Naive thymus-derived CD4-positive, alpha-beta T cell (primary cell): ENCODE measurements at regions not wholly inside any gene's neighbourhood (a gene's known extent, or its start where the extent isn't known, plus 50 kb on each side); places are given as distances from the start of the nearest gene placed in this dataset.

Source experiments
- ATAC-seq: fragments of 150-1000 bp; cut with Tn5 transposase; 2 replicates; pipeline ENCODE4 v1.10.0; 2021; ENCODE audit warnings: mild to moderate bottlenecking, moderate library complexity
- CTCF ChIA-PET: fragments of 350-600 bp; sonication (Branson Sonifier 250); formaldehyde crosslinking; loops from one replicate; lab custom pipeline; 2021; ENCODE audit warnings: antibody characterized with exemption; lab: Charles Lee
- POLR2A ChIA-PET: fragments of 350-600 bp; sonication (Branson Sonifier 250); formaldehyde crosslinking; loops from one replicate; lab custom pipeline; 2021; ENCODE audit warnings: antibody characterized with exemption, inconsistent platforms; lab: Charles Lee
- DNase-seq, 9 donors: peaks; one replicate each; pipeline versions ENCODE4 v3.0.0 to v3.0.0-alpha.2; 2020 to 2022; ENCODE audit warnings: mixed read lengths in 1 of 9
- H3K27ac ChIP-seq: one replicate; pipeline ENCODE4 v1.7.0; 2013; ENCODE audit warnings: mild to moderate bottlenecking, low read depth, low read length, moderate library complexity
- H3K27me3 ChIP-seq, 2 donors: one replicate each; pipeline ENCODE4 v1.7.0; 2013; ENCODE audit warnings: low read length in 2 of 2, mild to moderate bottlenecking in 2 of 2, moderate library complexity in 2 of 2; ENCODE audit not compliant: control insufficient read depth in 2 of 2, insufficient read depth in 2 of 2
- H3K36me3 ChIP-seq, 3 experiments: 1 replicate in 2 of 3; 2 replicates in 1 of 3; pipeline ENCODE4 v1.7.0; 2013; ENCODE audit warnings: low read length in 3 of 3, mild to moderate bottlenecking in 3 of 3, moderate library complexity in 1 of 3; ENCODE audit not compliant: insufficient read depth in 3 of 3, control insufficient read depth in 2 of 3
- H3K4me1 ChIP-seq, 2 donors: one replicate each; pipeline ENCODE4 v1.7.0; 2013; ENCODE audit warnings: low read length in 2 of 2, mild to moderate bottlenecking in 2 of 2, moderate library complexity in 1 of 2; ENCODE audit not compliant: control insufficient read depth in 2 of 2, insufficient read depth in 2 of 2
- H3K4me3 ChIP-seq: 2 replicates; pipeline ENCODE4 v1.7.0; 2013; ENCODE audit warnings: mild to moderate bottlenecking, low read length
- H3K9me3 ChIP-seq, 3 experiments: 1 replicate in 2 of 3; 2 replicates in 1 of 3; pipeline ENCODE4 v1.7.0; 2013; ENCODE audit warnings: low read length in 3 of 3; ENCODE audit not compliant: control insufficient read depth in 2 of 3
- H3K27ac Mint-ChIP-seq, 9 donors: one replicate each; pipeline ENCODE4 v1.8.0; 2020 to 2022; ENCODE audit warnings: mixed read lengths in 9 of 9, mild to moderate bottlenecking in 8 of 9, moderate library complexity in 5 of 9, inconsistent platforms in 2 of 9
- H3K27me3 Mint-ChIP-seq, 5 donors: one replicate each; pipeline ENCODE4 v1.8.0; 2021 to 2022; ENCODE audit warnings: mixed read lengths in 5 of 5, mild to moderate bottlenecking in 1 of 5
- H3K36me3 Mint-ChIP-seq, 5 donors: one replicate each; pipeline ENCODE4 v1.8.0; 2020 to 2022; ENCODE audit warnings: mixed read lengths in 5 of 5, mild to moderate bottlenecking in 3 of 5, inconsistent platforms in 1 of 5
- H3K4me1 Mint-ChIP-seq, 7 donors: one replicate each; pipeline ENCODE4 v1.8.0; 2020 to 2022; ENCODE audit warnings: mixed read lengths in 7 of 7, mild to moderate bottlenecking in 3 of 7, inconsistent platforms in 1 of 7
- H3K4me3 Mint-ChIP-seq, 10 donors: one replicate each; pipeline ENCODE4 v1.8.0; 2020 to 2022; ENCODE audit warnings: mild to moderate bottlenecking in 10 of 10, mixed read lengths in 10 of 10, moderate library complexity in 6 of 10, inconsistent platforms in 2 of 10
- H3K9me3 Mint-ChIP-seq, 11 donors: one replicate each; pipeline ENCODE4 v1.8.0; 2020 to 2022; ENCODE audit warnings: mixed read lengths in 11 of 11, mild to moderate bottlenecking in 4 of 11, inconsistent platforms in 1 of 11, moderate library complexity in 1 of 11
- intact Hi-C, 2 donors: fragments of 100-400 bp; cut with micrococcal nuclease; formaldehyde crosslinking; loops; one replicate each; pipeline ENCODE4 v1.15.1; 2023

DNA sequence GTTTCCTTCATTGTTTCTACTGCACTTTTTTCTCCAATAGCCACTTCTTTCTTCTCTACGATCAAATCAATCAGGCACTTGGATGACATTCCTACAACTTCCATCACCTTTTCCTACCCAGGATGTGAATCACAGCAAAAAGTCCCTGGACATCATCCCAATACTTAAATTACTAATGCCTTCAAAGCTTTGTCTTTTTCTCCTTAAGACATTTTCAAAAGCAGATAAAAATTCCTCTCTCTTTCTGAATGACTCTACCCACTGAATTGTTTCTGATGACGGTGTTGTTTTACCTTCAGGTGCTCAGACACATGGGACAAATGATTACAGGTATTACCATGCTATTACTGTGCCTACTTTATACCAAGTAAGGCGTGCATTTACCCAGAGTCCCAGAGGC lies 500.9 kb downstream of the FBXO15 start:
- H3K9me3 ChIP-seq, result no peaks in the 10 kb centered on the region
- DNase-seq (no peak), ATAC-seq (no peak)
- no peaks in the 10 kb centered on the region for H3K4me1 ChIP-seq
- H3K27me3 Mint-ChIP-seq, result no peaks in the 10 kb centered on the region
- no peaks in the 10 kb centered on the region for H3K27me3 ChIP-seq
- H3K4me3 ChIP-seq, result no peak overlapping the region
- no peaks in the 10 kb centered on the region for H3K36me3 ChIP-seq
- intact Hi-C loops, result no loop called here
- no peak overlapping the region for H3K4me3 Mint-ChIP-seq
- no peaks in the 10 kb centered on the region for H3K4me1 Mint-ChIP-seq
- ChIA-PET CTCF (no interaction called here), POLR2A (no interaction called here)
- peaks cover 0 to 4% (median 0%) of the 10 kb centered on the region in 11 donors for H3K9me3 Mint-ChIP-seq
- H3K36me3 Mint-ChIP-seq, result no peaks in the 10 kb centered on the region
- H3K27ac ChIP-seq, result no peak overlapping the region
- H3K27ac Mint-ChIP-seq, result no peak overlapping the region

DNA sequence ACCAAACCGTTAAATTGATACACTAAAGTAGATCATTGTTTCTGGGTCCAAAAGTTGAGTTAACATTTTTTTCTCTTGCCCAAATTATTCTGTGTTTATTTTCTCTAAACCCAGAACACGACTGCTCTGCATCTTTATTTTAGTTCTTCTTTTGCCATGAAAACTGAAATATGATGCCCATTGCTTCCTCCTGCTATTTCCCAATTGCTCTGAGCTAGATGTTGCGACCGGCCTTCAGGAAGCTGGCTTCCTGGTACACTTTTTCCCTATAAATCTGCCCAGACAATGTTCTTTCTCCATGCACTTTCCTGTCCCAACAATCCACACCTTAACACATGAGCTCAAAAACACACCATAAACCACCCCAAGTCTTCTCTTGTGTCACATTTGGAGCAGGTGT lies 501.4 kb downstream of the FBXO15 start:
- CTCF ChIA-PET, result no interaction called here
- no peaks in the 10 kb centered on the region for H3K27me3 Mint-ChIP-seq
- H3K4me3 Mint-ChIP-seq, result no peak overlapping the region
- intact Hi-C loops, result no loop called here
- no peak for DNase-seq
- H3K4me1 ChIP-seq, result no peaks in the 10 kb centered on the region
- no peaks in the 10 kb centered on the region for H3K36me3 ChIP-seq
- H3K9me3 ChIP-seq, result no peaks in the 10 kb centered on the region
- no peak overlapping the region for H3K27ac Mint-ChIP-seq
- no peak overlapping the region for H3K27ac ChIP-seq
- H3K27me3 ChIP-seq, result no peaks in the 10 kb centered on the region
- POLR2A ChIA-PET, result no interaction called here
- no peak for ATAC-seq
- H3K36me3 Mint-ChIP-seq, result no peaks in the 10 kb centered on the region
- H3K9me3 Mint-ChIP-seq, result peaks cover 0 to 4% (median 0%) of the 10 kb centered on the region in 11 donors
- H3K4me1 Mint-ChIP-seq, result no peaks in the 10 kb centered on the region
- no peak overlapping the region for H3K4me3 ChIP-seq

DNA sequence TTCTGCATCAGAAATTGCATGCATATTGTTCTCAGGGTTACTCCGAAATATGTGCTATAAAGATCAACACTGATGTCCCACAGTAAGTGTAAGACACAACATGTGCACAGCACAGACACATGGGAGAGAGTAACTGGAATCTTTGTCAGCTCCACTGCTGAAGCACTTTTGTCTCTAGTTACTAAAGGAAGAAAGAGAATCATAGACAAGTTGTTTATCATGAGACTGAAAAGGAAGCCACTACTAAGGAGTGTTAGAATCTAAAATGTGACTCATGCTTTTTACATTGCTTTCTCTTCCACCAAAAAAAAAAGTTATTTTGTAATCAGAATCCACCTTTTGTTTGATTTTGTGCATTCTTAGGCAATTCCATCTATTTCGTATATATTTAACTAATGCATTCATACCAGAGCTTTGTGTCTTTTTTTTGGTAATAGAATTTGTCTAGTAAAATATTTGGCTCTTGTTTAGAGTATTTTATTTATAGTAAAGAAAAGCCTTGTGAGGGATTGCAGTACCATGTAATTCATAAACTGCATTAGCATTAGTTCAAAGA lies 502.4 kb downstream of the FBXO15 start:
- ATAC-seq, result no peak
- Histone ChIP-seq H3K27ac (no peak overlapping the region), H3K4me1 (no peaks in the 10 kb centered on the region), H3K9me3 (no peaks in the 10 kb centered on the region), H3K27me3 (no peaks in the 10 kb centered on the region), H3K36me3 (no peaks in the 10 kb centered on the region), H3K4me3 (no peak overlapping the region)
- ChIA-PET POLR2A (no interaction called here), CTCF (no interaction called here)
- Mint-ChIP-seq H3K4me3 (no peak overlapping the region), H3K9me3 (peaks cover 0 to 4% (median 0%) of the 10 kb centered on the region in 11 donors), H3K27me3 (no peaks in the 10 kb centered on the region), H3K36me3 (no peaks in the 10 kb centered on the region), H3K4me1 (no peaks in the 10 kb centered on the region), H3K27ac (no peak overlapping the region)
- intact Hi-C loops, result no loop called here
- DNase-seq, result no peak

DNA sequence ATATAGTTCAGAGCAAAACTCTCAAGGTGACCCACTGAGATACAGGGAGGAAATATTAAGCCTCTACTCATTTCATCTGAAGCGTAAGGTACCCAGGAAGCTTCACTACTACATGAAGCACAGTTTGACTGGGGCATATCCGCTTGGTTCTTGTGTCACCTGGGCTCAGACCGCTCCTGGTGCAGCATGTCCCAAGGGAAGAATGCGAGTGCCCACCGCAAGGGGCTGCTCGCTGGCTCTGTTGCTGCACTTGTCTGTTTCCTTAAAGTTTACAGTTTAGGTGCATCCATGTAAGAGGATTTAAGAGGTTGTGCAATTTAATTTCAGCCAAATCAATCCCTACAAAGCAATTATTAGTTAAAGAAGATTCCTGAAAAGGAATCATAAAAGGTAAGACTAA lies 507.8 kb downstream of the FBXO15 start:
- ChIA-PET POLR2A (no interaction called here), CTCF (no interaction called here)
- Mint-ChIP-seq H3K9me3 (peaks cover 0 to 3% (median 0%) of the 10 kb centered on the region in 11 donors), H3K27me3 (no peaks in the 10 kb centered on the region), H3K4me3 (no peak overlapping the region), H3K36me3 (no peaks in the 10 kb centered on the region), H3K4me1 (no peaks in the 10 kb centered on the region), H3K27ac (no peak overlapping the region)
- no peaks in the 10 kb centered on the region for H3K27me3 ChIP-seq
- no peaks in the 10 kb centered on the region for H3K4me1 ChIP-seq
- intact Hi-C loops, result no loop called here
- no peak for ATAC-seq
- H3K4me3 ChIP-seq, result no peak overlapping the region
- H3K27ac ChIP-seq, result no peak overlapping the region
- DNase-seq, result no peak
- no peaks in the 10 kb centered on the region for H3K9me3 ChIP-seq
- H3K36me3 ChIP-seq, result no peaks in the 10 kb centered on the region

DNA sequence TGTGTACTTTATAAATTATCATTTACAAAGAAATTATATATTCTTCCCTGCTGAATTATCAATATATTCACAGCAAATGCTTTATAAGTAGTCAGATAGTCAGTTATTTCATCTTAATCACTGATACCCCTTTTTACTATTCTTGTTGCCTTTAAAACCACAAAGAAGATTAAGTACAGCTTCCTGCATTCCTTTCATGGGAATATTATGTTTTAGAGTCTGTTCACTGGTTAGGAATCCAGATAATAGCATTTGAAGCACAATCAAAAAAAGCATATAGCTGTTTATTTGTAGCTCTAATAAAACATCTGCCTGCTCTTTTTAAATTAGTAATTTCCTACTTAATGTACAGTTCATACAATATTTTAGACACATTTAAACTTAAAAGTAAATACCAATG lies 508.9 kb downstream of the FBXO15 start:
- Mint-ChIP-seq H3K27me3 (no peaks in the 10 kb centered on the region), H3K4me3 (no peak overlapping the region), H3K27ac (no peak overlapping the region), H3K36me3 (no peaks in the 10 kb centered on the region), H3K9me3 (peaks cover 0 to 9% (median 0%) of the 10 kb centered on the region in 11 donors), H3K4me1 (no peaks in the 10 kb centered on the region)
- intact Hi-C loops, result no loop called here
- DNase-seq (no peak), ATAC-seq (no peak)
- H3K4me1 ChIP-seq, result no peaks in the 10 kb centered on the region
- H3K36me3 ChIP-seq, result no peaks in the 10 kb centered on the region
- H3K27me3 ChIP-seq, result no peaks in the 10 kb centered on the region
- ChIA-PET POLR2A (no interaction called here), CTCF (no interaction called here)
- no peak overlapping the region for H3K4me3 ChIP-seq
- H3K9me3 ChIP-seq, result no peaks in the 10 kb centered on the region
- H3K27ac ChIP-seq, result no peak overlapping the region

DNA sequence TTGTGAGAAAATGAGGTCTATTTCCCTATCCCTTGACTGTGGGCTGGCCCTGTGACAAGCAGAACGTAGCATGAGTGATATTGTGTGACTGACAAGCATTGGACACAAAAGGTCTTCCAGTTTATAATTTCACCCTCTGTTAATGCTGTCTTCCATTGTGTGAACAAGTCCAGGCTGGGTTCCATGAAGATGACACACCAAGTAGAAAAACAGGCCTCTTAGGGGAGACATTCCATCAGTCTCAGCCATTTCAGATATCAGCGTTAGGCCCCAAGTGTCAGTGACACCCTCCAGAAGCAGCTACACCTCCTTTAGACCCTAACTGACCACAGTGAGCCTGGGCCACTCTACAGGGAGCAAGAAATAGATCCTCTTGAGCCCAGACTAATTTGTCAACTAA lies 511.3 kb downstream of the FBXO15 start:
- POLR2A ChIA-PET, result no interaction called here
- ATAC-seq (no peak), DNase-seq (no peak)
- no peaks in the 10 kb centered on the region for H3K36me3 Mint-ChIP-seq
- CTCF ChIA-PET, result no interaction called here
- no peak overlapping the region for H3K4me3 Mint-ChIP-seq
- H3K4me1 Mint-ChIP-seq, result no peaks in the 10 kb centered on the region
- H3K4me3 ChIP-seq, result no peak overlapping the region
- no peaks in the 10 kb centered on the region for H3K9me3 ChIP-seq
- intact Hi-C loops, result no loop called here
- H3K36me3 ChIP-seq, result no peaks in the 10 kb centered on the region
- no peak overlapping the region for H3K27ac Mint-ChIP-seq
- H3K27me3 ChIP-seq, result no peaks in the 10 kb centered on the region
- H3K27me3 Mint-ChIP-seq, result no peaks in the 10 kb centered on the region
- peaks cover 0 to 9% (median 0%) of the 10 kb centered on the region in 11 donors for H3K9me3 Mint-ChIP-seq
- H3K4me1 ChIP-seq, result no peaks in the 10 kb centered on the region
- H3K27ac ChIP-seq, result no peak overlapping the region

DNA sequence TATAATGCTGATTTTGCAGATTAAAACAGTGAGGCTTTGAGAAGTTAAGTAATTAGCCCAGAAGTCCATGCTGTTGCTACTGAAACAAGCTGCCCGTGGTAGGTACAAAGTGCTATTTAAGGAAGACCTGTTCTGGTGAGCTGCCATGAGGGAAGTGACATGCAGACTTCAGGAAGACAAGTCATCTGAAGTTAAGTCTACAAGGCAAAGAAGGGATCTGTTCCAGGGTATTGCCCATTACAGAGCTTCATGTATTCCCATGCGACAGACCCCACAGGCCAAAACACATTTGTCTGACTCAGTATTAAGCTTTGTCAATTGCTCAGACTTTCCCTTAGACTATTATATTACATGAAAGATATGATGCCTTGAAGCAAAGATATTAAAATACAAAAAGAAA lies 520.8 kb downstream of the FBXO15 start:
- Histone ChIP-seq H3K36me3 (no peaks in the 10 kb centered on the region), H3K27ac (no peak overlapping the region), H3K27me3 (no peaks in the 10 kb centered on the region), H3K9me3 (no peaks in the 10 kb centered on the region), H3K4me1 (no peaks in the 10 kb centered on the region), H3K4me3 (no peak overlapping the region)
- H3K4me3 Mint-ChIP-seq, result no peak overlapping the region
- H3K9me3 Mint-ChIP-seq, result peaks cover 0 to 7% (median 0%) of the 10 kb centered on the region in 11 donors
- intact Hi-C loops, result no loop called here
- ChIA-PET CTCF (no interaction called here), POLR2A (no interaction called here)
- H3K27ac Mint-ChIP-seq, result no peak overlapping the region
- no peaks in the 10 kb centered on the region for H3K36me3 Mint-ChIP-seq
- no peak for DNase-seq
- ATAC-seq, result no peak
- no peaks in the 10 kb centered on the region for H3K4me1 Mint-ChIP-seq
- H3K27me3 Mint-ChIP-seq, result no peaks in the 10 kb centered on the region
